ENCODE measurements at regions not wholly inside any gene's neighbourhood (a gene's known extent, or its start where the extent isn't known, plus 50 kb on each side); places are given as distances from the start of the nearest gene placed in this dataset.
"Not testable (repeated sequence)": the region's sequence is repeated elsewhere in the genome, so short reads cannot be mapped to it uniquely, and the experiment has no call there.

DNA sequence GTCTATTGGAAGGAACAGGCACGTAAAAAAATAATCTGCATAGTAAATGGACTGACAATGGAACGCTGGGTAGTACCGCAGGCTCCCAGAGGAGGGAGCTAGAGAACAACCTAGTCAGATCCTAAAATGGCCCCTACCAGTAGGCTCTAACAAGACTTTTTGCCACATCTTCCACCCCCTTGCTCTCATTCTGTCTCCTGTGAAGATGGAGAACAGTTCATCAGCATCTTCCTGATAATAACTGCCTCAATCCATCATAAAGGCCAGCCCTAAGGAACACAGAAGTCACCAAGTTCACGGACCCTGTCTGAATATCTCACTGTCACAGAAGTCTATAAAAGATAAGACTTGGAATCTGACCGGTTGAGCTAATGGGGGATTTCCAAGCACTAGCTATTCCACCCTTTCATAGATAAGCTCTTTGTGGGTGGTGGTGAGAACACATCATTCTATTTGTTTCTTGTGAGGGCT, 133.4 kb downstream of the SLC1A3 start:
- peak; percentile 33 for DNase-seq (ENCODE audit: low read depth)

DNA sequence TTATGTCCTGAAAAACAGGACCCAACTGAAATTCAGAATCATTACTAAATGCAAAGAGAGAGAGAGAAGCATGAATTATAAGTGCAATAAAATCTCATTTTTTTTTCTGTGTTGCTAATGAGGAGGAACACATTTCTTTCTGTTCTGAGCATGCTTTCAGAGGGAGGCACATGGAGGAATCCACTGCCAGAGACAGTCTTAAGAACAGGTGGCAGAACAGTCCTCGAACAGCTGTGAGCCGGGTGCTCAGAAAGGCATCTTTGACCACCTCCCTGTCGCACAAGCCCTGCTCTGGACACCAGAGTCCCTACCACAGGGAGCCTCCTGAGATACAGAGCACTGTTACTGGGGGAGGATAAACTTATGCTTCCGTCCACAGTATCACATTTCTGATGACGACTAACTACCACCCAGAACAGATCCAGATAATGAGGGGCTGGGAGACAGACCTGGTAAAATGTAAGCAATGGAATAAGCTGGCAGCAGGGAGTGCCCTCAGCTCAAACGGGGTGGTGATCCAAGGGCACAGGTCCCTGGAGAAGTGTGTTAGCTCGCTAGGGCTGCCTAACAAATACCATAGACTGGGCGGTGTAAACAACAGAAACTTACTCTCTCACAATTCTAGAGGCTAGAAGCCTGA, 134.0 kb downstream of the SLC1A3 start:
- no peak for DNase-seq (ENCODE audit: low read depth)

DNA sequence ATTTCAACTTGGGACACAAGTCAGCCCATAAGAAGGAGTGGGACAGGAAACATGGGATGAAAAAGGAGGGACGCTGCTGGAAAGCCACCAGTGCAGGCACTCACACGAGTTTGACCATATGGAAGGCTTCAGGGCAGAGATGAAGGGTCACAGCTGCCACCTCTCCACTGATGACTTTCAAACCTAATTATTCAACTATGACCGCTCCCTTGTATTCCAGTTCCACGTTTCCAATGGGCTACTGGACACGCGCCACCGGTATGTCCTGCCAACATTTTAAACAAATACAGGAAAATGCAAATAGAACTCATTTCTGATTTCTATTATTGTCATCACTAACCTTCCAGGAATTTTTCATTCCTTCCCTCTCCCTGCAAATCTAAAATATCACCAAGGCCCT, 134.7 kb downstream of the SLC1A3 start:
- no peak for DNase-seq (ENCODE audit: low read depth)

DNA sequence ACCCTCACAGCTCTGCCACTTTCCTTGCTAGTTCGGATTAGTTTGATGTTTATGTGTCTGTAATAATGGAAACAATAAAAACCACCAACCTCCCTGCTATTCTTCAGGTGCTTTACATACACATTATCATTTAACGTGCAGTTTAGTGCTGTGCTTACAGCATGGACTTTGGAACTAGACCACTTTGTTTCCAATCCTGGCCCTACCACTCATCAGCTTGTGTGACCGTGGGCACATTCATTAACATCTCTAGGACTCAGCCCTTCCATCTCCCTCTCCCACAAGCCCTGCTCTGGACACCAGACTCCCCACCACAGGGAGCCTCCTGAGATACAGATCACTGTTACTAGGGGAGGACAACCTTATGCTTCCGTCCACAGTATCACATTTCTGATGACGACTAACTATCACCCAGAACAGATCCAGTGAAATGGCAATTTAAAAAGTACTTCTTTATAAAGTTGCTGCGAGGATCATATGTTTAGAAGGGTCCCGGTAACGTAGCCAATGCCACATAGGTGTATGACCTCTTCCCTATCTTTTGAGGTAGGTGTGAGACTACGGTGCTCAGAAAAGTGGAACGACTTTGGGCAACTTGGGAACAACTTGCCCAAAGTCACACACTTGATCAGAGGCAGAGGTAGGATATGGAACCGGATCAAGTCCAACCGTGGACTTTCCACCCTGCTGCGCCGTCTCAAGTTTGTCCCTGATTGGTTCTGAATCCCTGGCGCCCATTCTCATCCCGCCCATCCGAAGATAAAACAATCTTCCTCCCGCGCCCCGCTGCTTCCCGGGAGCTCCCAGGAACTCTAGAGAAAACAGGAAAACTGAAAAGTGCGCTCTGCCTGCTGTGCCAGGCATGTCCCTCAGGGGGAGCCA, 132.4 kb upstream of the NIPBL start:
- no peak for DNase-seq (ENCODE audit: low read depth)

DNA sequence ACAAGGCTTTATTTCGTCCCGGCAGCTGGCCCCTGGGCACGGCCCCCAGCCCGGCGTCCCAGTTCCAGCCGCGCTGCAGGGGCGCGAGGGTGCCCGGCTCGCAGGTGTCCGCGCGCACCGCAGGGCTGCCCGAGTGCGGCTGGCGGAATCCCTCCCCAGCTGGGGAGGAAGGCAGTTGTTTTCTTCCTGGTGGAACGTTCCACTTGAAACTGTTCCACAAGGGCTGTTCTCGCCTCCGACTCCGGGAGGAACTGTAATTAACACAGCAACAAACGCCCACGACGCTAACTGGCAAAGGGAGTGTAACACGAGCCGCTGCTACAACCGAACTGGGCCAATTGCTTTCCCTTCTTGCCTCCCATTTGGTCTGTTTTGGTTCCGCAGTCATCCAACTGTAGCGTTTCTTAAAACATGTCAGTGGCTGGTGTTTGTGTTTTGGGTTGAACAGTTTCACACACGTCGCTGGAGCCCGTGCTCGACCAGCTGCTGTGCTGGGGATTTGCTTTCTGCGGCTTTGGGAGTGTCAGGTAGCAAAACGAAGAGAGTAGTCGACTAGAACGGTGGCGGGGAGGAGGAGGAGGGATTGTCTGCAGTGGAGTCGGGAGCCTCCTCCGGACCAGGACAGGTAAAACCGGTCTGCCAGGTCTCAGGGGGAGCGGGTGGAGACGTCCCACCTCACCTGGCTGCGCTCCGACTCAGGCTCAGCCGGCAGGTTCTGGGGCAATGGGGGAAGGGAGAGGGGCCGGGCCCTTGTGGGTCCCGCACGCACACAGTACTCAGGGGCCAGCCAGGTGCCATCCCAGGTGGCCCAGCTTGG, 131.6 kb upstream of the NIPBL start:
- DNase-seq (ENCODE audit: low read depth), result no peak

DNA sequence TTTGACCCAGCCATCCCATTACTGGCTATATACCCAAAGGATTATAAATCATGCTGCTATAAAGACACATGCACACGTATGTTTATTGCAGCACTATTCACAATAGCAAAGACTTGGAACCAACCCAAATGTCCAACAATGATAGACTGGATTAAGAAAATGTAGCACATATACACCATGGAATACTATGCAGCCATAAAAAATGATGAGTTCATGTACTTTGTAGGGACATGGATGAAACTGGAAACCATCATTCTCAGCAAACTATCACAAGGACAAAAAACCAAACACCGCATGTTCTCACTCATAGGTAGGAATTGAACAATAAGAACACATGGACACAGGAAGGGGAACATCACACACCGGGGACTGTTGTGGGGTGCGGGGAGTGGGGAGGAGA, 128.8 kb upstream of the NIPBL start:
- not testable (repeated sequence) for DNase-seq (ENCODE audit: low read depth)

DNA sequence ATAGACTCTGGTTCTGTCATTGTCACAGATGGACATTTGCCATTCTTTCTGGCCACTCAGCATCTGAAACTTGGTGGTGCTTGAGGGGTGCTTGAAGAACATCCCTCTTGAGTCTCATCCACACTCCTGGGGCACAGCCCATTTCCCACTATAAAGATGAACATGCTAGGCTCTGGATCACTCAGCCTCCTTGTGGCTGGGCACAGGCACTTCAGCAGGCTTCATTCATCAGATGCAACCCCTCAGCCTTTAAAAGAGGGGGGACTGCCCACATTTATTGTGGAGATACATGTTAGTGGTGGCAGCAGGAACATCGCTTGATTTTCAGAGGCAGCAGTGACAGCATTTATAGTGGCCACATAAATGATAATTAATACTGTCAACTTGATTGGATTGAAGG, 124.7 kb upstream of the NIPBL start:
- no peak for DNase-seq (ENCODE audit: low read depth)

DNA sequence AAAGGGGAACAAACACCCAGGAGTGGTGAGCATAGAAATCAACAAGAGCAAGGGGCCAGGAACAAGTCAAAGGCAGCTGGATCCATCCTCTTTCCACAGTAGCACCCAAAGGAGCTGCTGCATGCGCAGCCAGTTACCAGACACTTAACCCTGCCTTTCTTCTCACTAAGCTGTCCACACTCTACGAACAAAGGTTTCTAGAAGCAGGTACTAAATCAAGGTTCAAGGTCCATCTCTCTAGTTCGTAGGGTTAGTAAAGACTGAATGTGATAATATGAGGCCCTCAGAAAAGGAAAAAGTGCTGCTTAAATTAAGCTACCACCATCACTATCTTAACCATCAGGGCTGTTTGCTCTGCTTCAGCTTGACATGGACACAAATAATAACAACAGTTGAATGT, 121.2 kb upstream of the NIPBL start:
- no peak for DNase-seq (ENCODE audit: low read depth)

DNA sequence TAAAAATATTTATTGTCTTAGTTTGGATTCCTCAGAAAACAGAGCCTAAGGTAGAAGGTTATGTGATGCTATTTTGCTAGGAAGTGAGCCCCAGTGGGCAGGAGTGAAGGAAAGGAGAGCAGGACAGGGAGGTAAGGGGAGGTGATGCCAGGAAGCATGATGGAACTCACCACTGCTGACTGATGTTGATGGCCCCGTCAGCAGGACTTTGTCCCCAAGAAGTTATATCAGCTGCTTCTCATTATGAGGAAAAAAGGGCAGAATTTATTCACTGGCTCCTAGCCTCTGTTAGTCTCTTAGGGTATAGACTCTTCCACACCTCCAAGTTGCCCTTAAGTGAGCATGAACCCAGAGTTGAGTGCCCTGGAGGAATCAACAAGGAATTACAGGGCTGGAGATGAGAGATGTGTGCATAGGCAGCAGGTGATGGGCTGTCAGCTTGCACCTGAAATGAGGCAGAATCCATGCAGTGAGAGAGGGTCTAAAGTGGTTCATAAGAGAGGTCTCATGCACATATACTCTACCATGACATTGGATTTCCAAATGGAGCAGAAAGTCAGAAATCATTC, 120.6 kb upstream of the NIPBL start:
- no peak for DNase-seq (ENCODE audit: low read depth)

DNA sequence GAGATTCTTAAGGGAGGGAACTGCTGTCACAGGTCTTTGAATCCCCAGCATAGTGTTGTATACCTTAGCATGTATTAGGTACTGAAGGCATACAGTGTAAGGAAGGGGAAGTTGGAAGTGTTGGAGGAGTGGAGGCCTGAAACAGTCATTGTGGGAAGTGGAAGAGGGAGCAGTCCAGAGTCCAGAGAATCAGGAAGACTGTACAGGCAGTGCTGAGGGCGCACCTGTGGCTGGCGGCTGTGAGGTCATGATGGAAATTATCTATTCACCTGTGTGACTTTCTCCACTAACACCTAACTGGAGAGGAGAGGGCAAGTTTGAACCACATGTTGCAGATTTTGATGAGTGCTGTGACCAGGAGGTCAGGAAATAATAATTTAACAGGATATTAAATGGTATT, 119.7 kb upstream of the NIPBL start:
- no peak for DNase-seq (ENCODE audit: low read depth)

DNA sequence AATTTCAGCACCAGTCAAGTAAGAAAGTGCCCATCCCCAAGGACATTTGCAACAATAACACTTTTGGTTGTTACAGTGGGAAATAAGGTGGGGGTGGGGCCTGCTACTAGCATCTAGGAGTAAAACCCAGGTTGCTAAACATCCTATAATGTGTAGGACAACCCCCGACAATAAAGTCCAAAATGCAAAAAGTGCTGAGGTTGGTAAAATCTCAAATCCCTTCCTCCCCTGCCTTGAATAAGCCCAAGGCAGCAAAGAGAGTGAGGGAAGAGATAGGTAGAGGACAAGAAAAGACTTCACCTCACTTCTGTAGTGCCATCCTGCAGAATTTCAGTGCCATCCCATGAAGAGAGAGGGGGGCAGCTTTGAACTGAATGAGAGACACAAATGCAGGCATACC, 117.5 kb upstream of the NIPBL start:
- no peak for DNase-seq (ENCODE audit: low read depth)

DNA sequence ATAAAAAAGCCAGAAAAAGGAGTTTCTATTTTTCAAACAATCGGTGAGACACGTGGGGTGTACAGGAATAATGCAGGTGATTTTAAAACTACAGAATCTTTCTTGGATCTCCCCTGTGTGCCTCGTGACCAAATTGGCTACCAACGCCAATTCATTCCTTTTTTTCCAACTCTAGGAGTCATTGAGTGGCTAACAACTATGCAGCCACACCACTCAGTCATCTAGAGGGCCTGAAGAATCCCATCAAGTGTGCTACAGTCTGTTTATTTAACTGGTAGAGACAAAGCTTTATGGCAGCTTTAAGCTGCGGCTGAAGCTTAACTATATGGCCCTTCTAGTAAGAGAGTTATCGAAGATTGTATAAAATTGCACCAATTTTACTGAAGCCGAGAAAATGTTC, 113.1 kb upstream of the NIPBL start:
- no peak for DNase-seq (ENCODE audit: low read depth)

DNA sequence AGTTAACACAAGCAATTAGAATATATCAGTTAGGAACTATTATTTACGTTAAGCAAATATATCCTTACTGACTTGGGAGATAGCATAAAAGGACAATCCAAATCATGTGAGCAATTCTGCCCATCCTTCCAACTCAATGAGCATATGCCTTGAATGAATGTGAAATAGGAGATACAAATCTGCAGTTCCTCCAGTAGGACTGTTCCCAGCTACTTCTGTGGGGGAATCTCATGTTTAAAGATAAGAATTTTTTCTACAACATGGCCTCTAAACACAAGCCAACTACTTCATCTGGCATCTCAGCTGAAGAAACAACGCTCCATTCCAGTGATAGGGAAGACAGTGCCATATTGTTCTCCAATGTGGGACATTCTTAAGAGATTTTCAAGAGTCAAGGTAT, 110.7 kb upstream of the NIPBL start:
- no peak for DNase-seq (ENCODE audit: low read depth)

DNA sequence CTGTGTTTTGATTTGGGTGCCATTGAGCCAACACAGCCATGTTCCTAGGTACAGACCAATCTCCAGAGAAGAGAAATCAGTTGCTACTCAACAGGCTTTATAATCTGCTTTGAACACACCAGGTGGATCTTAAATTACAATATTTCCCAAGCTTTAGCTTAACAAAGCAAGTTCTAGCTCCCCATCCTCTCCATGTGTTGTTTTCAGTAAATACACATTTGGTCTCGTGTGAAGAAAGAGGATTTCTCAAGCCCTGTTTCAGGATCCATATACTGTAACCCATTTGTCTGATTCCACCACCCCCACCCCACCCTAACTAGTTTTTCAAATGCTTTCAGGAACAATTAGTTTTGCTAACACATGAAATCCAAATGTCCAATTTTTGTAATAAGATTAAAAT, 109.6 kb upstream of the NIPBL start:
- no peak for DNase-seq (ENCODE audit: low read depth)

DNA sequence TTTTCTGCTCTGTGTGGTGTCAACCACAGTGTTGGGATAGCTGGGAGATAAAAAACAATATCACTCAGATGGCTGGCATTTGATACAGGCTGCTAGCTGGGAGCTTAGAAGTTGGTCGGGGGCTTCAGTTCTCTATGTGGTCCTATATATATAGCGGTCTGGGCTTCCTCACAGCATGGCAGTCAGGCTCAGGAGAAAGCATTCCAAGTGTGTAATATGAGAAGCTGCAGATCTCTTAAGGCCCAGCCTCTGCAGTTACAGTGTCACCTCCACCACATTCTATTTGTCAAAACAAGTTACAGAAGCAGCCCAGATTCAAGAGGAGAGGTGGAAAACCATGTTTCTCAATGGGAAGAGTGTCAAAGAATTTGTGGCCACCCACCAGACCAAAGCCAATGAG, 108.1 kb upstream of the NIPBL start:
- no peak for DNase-seq (ENCODE audit: low read depth)

DNA sequence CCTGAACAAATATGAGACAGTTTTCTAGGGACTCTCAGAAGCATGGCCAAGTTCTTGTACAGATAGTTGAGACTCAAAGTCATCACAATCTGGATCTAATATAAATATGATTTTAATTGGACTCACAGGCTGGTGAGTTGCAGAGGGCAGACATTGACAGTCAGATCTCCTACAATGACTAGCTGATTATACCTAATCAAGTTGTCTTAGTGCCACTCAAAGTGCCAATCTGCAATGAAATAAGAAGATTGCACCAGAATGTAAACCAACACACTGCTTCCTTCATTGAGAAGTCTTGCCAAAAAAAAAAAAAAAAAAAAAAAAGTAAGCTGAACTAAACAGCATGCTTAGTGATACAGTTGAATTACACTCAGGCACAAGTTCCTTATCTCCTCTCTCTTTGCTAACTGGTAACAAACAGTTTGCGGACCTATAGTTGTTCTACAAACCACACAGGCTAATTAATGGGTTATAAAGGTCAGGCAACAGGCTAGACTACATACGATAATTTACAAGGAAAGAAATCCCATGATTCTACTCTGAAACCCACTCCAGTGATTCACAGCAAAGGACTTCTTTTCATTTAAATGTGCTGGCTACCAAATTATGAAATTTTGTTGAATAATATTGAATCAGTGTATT, 107.3 kb upstream of the NIPBL start:
- DNase-seq (ENCODE audit: low read depth), result no peak

DNA sequence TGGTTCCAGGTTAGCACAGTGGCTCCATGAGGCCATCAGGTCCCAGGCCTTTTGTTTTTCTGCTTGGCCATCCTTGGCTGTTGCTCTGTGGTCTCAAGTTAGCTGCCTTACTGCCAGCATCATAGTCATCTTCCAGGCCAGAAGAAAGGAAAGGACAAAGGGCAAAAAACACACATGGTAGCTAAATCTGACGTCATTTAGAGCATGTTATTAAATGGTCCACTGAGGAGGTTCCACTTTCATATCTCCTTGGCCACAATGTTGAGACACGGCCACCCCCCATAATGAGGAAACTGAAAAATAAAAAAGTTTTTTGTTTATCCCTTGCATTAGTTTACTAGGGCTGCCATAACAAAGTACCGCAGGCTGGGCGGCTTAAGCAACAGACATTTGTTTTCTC, 106.4 kb upstream of the NIPBL start:
- DNase-seq (ENCODE audit: low read depth), result no peak

DNA sequence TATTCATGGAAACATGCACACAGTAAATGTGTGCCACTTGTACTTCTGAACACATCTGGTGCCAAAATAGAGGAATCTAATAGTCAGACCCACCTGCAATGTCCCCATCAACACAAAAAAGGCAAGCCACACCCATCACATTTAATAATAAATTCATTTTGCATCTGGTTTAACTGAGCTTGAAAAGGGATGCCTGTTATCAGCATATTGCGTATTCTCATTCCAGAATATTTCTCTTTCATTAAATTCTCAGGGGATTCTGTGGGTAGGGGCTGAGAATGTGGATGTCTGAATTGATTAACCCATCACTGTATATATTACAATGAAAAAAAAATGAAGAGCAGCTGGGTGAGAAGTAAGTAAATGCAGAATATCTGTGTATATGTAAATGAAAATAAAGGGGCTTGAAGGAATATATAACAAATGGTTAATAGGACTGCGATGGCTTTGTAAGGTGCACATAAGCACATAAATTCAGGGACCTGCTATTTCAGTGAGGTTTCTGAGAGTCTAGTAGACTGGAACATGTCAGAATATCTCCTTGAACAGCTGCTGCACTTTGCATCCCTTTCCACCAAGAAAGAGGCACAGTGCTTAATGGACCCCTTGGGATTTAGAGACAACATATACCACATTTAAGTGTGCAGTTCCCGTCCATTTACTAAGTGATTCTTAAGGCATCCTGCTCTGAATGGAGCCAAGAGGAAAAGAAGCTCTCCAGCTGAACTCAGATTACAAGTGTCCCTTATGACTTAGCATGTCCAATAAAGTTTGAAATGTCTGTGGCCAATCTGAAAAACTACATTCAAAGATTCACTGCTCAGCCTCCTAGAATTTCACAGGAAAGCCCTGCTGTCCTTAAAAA, 104.1 kb upstream of the NIPBL start:
- no peak for DNase-seq (ENCODE audit: low read depth)

DNA sequence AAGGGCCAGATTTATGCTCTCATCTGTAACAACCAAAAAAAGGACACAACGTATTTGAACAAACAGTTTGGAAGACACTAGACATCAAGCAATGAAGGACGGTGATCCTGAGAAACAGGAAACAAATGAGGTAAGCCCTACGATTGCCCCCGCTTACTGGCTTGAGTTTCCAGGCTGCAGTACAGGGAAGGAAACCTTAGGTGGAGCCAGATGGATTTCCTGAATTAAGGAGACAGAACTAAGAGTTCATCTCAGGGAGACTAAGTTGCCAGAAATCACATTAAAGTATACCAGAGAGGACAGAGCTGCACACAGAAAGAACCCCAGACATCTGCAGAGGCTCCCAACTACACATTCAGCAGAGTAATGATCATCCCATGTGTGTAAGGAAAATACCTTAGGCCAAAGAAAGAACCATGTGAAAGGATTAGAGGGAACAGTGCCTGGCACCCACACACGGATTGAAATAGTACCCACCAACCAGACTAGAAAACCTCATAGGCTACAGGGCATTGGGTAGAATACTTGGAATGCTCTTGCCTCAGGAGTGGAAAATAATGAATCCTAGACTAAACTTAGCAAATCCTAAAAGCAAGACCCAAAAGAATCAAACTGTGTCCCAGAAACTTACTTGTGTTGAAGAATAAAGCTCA, 99.3 kb upstream of the NIPBL start:
- DNase-seq (ENCODE audit: low read depth), result no peak

DNA sequence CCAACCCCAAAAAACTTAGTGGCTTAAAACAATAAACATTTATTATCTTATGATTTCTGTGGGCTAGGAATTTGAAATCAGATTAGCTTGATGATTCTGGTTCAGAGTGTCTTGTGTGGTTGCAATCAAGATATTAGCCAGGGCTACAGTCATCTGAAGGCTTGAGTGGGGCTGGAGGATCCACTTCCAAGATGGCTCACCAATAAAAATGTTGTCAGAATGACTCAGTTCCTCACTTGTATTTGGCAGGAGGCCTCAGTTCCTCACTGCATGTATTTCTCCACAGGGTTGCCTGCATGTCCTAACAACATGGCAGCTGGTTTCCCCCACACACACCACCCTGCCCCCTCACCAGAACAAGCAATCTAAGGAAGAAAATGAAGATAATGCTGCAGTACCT, 98.2 kb upstream of the NIPBL start:
- DNase-seq (ENCODE audit: low read depth), result no peak

All from stimulated activated CD8-positive, alpha-beta memory T cell treated with anti-CD3 and anti-CD28 coated beads, Interleukin-15, amount 100 ng/mL, for 24 hours (primary cell).